Lower leg skin (tissue), 3 donors: ENCODE measurements at regions not wholly inside any gene's neighbourhood (a gene's known extent, or its start where the extent isn't known, plus 50 kb on each side); places are given as distances from the start of the nearest gene placed in this dataset.

Experiments used
- POLR2A ChIP-seq, 2 donors: fragments of 450-650 bp; IDR thresholded peaks; one replicate each; pipeline ENCODE4 v1.6.1; 2016 to 2017; ENCODE audit warnings: antibody characterized with exemption in 2 of 2, mild to moderate bottlenecking in 1 of 2, moderate library complexity in 1 of 2
- TF ChIP-seq, protein P1 (sequence below), 3 donors: fragments of 450-650 bp; IDR thresholded peaks; one replicate each; pipeline ENCODE4 v1.5.1; 2016; ENCODE audit warnings: antibody characterized with exemption in 3 of 3, mild to moderate bottlenecking in 3 of 3, moderate library complexity in 2 of 3

DNA sequence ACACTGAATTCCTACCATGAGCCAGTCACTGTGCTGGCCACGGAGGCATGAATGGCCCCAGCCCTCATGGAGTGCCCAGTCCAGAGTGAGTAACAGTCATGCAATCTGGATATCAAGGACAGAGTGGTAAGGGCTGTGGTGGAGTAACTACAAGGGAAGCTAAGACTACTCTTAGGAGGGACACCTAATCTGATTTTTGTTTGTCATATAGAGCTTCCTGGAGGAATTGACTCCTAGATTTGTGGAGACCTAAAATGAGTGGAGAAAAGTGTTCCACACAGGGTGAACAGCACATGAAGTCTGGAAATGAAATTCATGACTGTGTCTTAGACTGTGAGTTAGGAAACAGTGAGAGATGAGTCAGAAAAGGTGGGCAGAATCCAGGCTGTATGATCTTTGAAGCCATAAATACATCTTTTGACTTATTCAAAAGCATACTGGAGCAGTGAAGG lies 219.9 kb downstream of the NFKBIZ start:
- TF ChIP-seq, protein P1, sequence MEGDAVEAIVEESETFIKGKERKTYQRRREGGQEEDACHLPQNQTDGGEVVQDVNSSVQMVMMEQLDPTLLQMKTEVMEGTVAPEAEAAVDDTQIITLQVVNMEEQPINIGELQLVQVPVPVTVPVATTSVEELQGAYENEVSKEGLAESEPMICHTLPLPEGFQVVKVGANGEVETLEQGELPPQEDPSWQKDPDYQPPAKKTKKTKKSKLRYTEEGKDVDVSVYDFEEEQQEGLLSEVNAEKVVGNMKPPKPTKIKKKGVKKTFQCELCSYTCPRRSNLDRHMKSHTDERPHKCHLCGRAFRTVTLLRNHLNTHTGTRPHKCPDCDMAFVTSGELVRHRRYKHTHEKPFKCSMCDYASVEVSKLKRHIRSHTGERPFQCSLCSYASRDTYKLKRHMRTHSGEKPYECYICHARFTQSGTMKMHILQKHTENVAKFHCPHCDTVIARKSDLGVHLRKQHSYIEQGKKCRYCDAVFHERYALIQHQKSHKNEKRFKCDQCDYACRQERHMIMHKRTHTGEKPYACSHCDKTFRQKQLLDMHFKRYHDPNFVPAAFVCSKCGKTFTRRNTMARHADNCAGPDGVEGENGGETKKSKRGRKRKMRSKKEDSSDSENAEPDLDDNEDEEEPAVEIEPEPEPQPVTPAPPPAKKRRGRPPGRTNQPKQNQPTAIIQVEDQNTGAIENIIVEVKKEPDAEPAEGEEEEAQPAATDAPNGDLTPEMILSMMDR (IDR thresholded peaks at IDR 0.05): no peak
- no peak for TF ChIP-seq POLR2A (IDR thresholded peaks at IDR 0.05)
